ENCODE measurements at regions not wholly inside any gene's neighbourhood (a gene's known extent, or its start where the extent isn't known, plus 50 kb on each side); places are given as distances from the start of the nearest gene placed in this dataset.

GRCh38 chr7:17506596-17506995, 208.1 kb downstream of the AHR start:
- Histone ChIP-seq H3K27ac (ENCODE audit: low read depth in 2 of 2, low read length in 1 of 2) (no peak overlapping the region), H3K27me3 (ENCODE audit: insufficient read depth) (no peaks in the 10 kb centered on the region; the same call in 1 of the 2 replicates), H4K20me1 (ENCODE audit: insufficient read depth) (no peaks in the 10 kb centered on the region), H3K79me2 (ENCODE audit: insufficient read depth) (no peaks in the 10 kb centered on the region), H2AFZ (ENCODE audit: low read depth) (no peak overlapping the region), H3F3A (replicated peaks; ENCODE audit: insufficient read depth) (no peaks in the 10 kb centered on the region), H3K9ac (no peak overlapping the region), H3K9me2 (no peaks in the 10 kb centered on the region; the same call in 1 of the 2 replicates), H3K4me2 (no peak overlapping the region), H3K4me3 (ENCODE audit: low read depth in 2 of 2, low read length in 1 of 2) (no peak overlapping the region), H3K9me3 (no peaks in the 10 kb centered on the region), H3K36me3 (replicated peaks in 1 of 2; ENCODE audit: control insufficient read depth in 1 of 2, insufficient read depth in 2 of 2, low read length in 1 of 2) (no peaks in the 10 kb centered on the region), H3K4me1 (ENCODE audit: control insufficient read depth in 1 of 2, insufficient read depth in 2 of 2, low read depth in 1 of 2, low read length in 1 of 2) (no peaks in the 10 kb centered on the region; a peak in 1 of 4 replicates)
- WGBS (ENCODE audit: low lambda C conversion rate), result 16% methylated on average over 2 of the region's 2 CpGs
- DNase-seq, result no peak
- POLR2A ChIA-PET, result no interaction called here
- CTCF ChIA-PET, result interaction anchor here (1.5 kb wide), 1 partner anchor 10 kb away, joined by 4 read pairs; no protein-coding TSS in a partner anchor
- TF ChIP-seq MEF2A (IDR thresholded peaks at IDR 0.05; ENCODE audit: borderline replicate concordance, low read depth), result no peak
- TF ChIP-seq CHD2 (IDR thresholded peaks at IDR 0.05; ENCODE audit: low read length, partially characterized antibody), result no peak
- TF ChIP-seq GATA2 (CRISPR knock-in tag; IDR thresholded peaks at IDR 0.05), result no peak
- no peak for TF ChIP-seq EZH2phosphoT487 (IDR thresholded peaks at IDR 0.05; ENCODE audit: borderline replicate concordance, low read depth)
- TF ChIP-seq FOXM1 (IDR thresholded peaks at IDR 0.05; ENCODE audit: low read depth), result no peak
- TF ChIP-seq TEAD4 (IDR thresholded peaks at IDR 0.05; ENCODE audit: borderline replicate concordance, insufficient read depth), result no peak
- no peak for TF ChIP-seq ELF1 (IDR thresholded peaks at IDR 0.05)
- no peak for TF ChIP-seq RXRA (IDR thresholded peaks at IDR 0.05; ENCODE audit: borderline replicate concordance, low read depth)
- no peak for TF ChIP-seq RAD21 (IDR thresholded peaks at IDR 0.05; ENCODE audit: low read length)
- no peak for TF ChIP-seq GABPA (IDR thresholded peaks at IDR 0.05; ENCODE audit: low read depth)
- no peak for TF ChIP-seq IRF3 (IDR thresholded peaks at IDR 0.05; ENCODE audit: low read depth, low read length)
- TF ChIP-seq CTCF (IDR thresholded peaks at IDR 0.05), result no peak
- TF ChIP-seq TAF1 (IDR thresholded peaks at IDR 0.05; ENCODE audit: borderline replicate concordance, low read depth, low read length), result no peak
- no peak for TF ChIP-seq SMC3 (IDR thresholded peaks at IDR 0.05; ENCODE audit: low read depth, low read length)
- no peak for TF ChIP-seq YY1 (IDR thresholded peaks at IDR 0.05; ENCODE audit: low read depth)

GRCh38 chr7:17507717-17508116, 209.3 kb downstream of the AHR start:
- H2AFZ ChIP-seq (ENCODE audit: low read depth), result no peak overlapping the region
- no peak for DNase-seq
- no peaks in the 10 kb centered on the region; the same call in 1 of the 2 replicates for H3K27me3 ChIP-seq (ENCODE audit: insufficient read depth)
- no peaks in the 10 kb centered on the region for H3K9me3 ChIP-seq
- no peaks in the 10 kb centered on the region for H3F3A ChIP-seq (replicated peaks; ENCODE audit: insufficient read depth)
- no peaks in the 10 kb centered on the region for H4K20me1 ChIP-seq (ENCODE audit: insufficient read depth)
- H3K4me2 ChIP-seq, result no peak overlapping the region
- WGBS (ENCODE audit: low lambda C conversion rate), result 10% methylated on average over 4 of the region's 4 CpGs
- no peaks in the 10 kb centered on the region for H3K36me3 ChIP-seq (replicated peaks in 1 of 2; ENCODE audit: control insufficient read depth in 1 of 2, insufficient read depth in 2 of 2, low read length in 1 of 2)
- CTCF ChIA-PET, result no interaction called here
- no peak overlapping the region for H3K9ac ChIP-seq
- no peak for TF ChIP-seq FOXJ3 (CRISPR knock-in tag; IDR thresholded peaks at IDR 0.05)
- no peak for TF ChIP-seq RCOR1 (IDR thresholded peaks at IDR 0.05; ENCODE audit: low read length)
- TF ChIP-seq CHD2 (IDR thresholded peaks at IDR 0.05; ENCODE audit: low read length, partially characterized antibody), result no peak
- TF ChIP-seq ELF1 (IDR thresholded peaks at IDR 0.05), result no peak
- no peak for TF ChIP-seq REST (IDR thresholded peaks at IDR 0.05; ENCODE audit: low read depth, low read length)
- no peaks in the 10 kb centered on the region; a peak in 1 of 4 replicates for H3K4me1 ChIP-seq (ENCODE audit: control insufficient read depth in 1 of 2, insufficient read depth in 2 of 2, low read depth in 1 of 2, low read length in 1 of 2)
- no peaks in the 10 kb centered on the region for H3K79me2 ChIP-seq (ENCODE audit: insufficient read depth)
- no peak overlapping the region for H3K4me3 ChIP-seq (ENCODE audit: low read depth in 2 of 2, low read length in 1 of 2)
- no peak overlapping the region for H3K27ac ChIP-seq (ENCODE audit: low read depth in 2 of 2, low read length in 1 of 2)
- POLR2A ChIA-PET, result no interaction called here
- H3K9me2 ChIP-seq, result no peaks in the 10 kb centered on the region; the same call in 1 of the 2 replicates

All from SK-N-SH (cell line).